AML-193 (cell line): ENCODE measurements at regions not wholly inside any gene's neighbourhood (a gene's known extent, or its start where the extent isn't known, plus 50 kb on each side); places are given as distances from the start of the nearest gene placed in this dataset.
"Not testable (repeated sequence)": the region's sequence is repeated elsewhere in the genome, so short reads cannot be mapped to it uniquely, and the experiment has no call there.

ENCODE experiments used
- DNase-seq, 2 experiments: peaks; one replicate each; lab custom pipeline; 2025; lab: John Stamatoyannopoulos, UW

DNA sequence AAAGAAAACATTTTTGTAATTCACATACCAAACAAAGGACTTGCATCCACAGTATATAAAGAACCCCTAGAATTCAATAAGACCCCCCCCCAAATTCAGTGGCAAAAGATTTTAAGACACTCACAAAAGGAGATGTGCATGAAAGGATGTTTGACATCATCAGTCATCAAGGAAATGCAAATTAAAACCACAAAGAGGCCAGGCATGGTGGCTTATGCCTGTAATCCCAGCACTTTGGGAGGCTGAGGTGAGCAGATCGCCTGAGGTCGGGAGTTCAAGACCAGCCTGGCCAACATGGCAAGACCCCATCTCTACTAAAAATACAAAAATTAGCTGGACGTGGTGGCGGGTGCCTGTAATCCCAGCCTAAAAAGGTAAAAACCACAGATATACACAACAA lies 61.3 kb downstream of the AIPL1 start:
- DNase-seq = not testable (repeated sequence)

DNA sequence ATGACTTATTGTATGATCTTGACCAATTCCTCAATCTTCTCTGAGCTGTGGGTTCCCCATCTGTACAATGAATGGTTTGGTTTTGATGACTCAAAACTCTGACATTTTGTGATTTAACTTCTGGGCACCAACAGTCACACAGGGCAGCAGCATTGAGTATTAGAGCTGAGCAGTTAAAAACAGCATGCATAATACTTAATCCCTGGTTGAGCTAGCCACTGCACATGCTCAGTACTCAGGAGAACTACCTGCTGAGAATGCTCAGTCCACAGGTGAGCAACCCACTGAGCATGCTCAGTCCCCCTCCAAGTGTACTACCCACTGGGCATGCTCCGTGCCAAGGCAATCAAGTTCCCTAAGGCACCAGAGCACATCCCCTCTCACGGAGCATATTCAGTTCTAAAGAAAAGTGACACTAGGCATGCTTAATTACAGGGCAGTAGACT lies 68.7 kb downstream of the AIPL1 start:
- no peak for DNase-seq

DNA sequence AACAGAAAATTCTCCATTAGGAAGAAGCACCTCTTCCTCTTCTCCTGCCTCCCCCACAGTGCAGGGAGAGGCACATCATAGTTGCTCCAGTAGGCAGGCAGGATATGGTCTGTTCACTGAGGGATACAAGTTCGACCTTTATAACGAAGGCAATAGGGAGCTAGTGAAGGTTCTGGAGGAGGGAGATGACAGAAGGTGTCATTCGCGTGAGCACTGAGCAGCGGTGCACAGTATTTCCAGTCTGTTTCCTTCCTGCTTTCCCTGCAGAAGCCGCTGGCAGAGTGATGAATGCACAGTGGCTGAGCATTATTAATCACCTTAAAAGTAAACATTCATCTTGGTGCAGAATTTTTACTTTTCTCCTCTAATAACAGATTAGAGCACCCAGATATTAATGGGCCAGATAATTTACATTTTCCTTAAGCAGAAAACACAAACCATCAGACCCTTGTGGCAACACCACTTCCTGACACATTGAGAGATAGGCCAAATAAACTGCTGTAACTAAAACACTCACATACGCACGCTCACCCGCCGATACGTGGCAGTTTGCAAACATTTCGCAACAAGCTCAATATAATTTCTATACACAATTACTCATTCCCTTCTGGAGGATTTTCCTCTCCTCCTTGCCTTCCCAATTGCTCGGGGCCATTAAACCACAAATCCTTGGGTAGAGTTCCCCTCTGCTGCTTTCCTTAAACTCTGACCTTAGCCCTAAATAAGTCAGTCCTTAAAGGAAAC lies 69.5 kb downstream of the AIPL1 start:
- no peak for DNase-seq

DNA sequence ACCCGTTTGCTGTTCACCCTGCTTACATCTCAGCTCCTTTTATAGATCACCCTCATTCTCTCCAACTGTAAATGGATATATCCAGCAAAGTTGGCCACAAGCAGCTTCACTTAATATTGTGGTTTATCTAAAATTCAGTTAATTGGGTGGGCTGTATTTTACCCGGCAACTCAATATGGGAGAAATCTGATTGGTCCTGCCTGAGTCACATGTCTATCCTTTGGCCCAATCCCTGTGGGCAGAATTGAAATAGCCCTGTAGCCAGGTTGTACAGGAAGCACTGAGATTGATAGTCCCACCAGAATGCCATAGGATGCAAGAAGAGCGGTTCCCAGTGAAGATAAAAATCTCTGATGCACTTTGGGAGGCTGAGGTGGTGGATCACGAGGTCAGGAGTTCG lies 73.2 kb downstream of the AIPL1 start:
- no peak for DNase-seq

DNA sequence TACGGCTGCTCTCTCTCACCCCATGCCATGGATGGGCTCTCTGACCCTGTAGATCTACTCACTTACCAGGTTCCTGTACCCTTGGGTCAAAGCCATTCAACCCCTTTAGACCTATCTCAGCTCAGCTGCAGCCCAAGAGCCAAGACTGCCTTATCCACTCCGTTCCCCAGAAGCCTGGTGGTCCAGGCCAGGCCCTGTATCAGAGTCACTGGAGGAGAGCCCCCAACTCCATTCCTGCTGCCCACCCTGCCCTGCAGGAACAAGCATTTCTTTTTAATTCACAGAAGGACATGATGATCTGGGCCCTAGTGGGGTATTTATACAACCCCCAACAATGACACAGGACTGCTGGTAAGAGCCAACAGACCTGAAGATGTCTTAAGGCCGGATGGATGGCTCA lies 76.8 kb downstream of the AIPL1 start:
- DNase-seq = no peak

DNA sequence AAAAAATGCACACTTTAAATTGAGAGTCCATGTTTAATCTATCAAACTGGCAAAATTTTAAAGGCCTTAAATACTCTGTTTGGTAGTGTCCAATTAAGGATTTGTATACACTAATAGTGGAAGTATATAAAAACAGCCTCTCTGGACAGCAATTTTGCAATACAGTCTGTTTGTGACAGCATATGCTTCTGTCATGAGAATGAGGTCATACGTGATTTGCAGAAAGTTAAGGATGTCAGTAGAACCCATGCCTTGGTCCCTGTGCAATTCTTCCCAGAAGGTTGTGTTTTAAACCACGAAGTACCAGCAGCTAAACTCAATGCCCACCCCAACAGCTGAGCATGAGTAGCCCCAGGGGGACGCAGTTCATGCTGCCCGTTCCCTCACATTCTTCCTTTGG lies 78.4 kb downstream of the AIPL1 start:
- DNase-seq = no peak

DNA sequence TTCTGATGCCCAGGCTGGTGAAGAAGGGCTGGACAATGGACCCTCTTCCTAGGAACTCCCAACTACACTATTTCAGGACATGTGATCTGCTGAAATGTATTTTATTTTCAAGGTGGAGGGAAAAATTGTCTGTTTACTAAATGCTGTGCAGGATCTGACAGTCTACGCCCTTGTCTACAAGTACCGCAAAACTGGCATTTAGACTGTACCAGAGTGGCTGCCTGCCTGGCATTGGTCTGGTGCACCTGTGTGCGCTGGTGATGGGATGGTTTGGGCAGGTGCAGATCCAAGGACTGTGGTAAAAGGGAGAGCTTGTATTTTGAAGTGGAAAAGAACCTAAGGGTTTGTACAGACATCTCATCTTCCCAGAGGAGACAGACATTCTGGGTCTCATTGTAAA lies 79.7 kb downstream of the AIPL1 start:
- no peak for DNase-seq

DNA sequence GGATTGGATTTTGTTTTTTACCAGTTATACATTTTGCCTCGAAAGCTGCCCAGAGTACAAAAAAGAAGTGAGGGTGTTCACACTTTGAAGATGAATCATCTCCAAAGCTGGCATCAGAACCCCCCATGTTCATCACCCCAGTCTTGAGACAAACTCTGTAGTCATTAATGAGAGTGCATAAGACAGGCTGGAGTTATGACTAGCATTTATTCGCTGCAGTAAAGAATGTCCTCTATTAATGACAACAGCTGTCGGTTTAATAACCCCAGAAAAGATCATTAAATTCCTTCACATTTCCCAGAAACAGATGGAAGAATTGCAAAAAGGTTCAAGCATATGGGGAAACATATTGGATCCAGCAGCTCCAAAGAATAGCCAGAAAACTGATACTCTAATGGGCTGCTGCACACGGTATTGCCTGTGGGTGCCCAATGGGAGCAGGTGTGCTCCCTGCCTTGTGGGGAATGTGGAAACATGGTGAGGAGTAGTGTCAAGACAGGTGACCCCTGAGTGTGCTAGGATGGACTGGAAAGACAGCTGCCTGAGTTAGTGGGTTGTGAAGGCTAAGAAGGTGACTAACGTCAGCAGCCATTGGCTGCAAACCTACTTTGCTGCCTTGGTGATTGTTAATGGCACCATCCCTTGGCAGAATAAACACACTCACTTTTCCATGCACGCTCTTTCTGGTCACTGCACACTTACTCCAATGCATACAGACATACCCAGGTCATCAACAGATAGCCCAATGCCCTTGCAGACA lies 81.9 kb downstream of the AIPL1 start:
- no peak for DNase-seq

DNA sequence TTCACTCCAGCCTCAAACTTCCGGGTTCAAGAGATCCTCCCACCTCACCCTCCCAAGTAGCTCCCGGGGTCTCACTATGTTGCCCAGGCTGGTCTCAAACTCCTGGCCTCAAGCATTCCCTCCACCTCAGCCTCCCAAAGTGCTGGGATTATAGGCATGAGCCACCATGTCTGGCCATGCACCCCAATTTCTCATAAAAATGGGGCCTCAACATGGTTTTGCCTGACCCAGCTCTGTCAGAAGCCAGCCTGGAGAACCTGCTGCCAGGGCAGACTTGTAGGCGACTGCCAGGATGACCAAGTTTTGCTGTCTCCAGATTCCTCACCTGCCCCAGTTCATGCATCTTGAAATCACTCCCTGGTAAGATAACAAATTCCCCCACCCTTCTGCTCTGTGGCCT lies 82.9 kb downstream of the AIPL1 start:
- DNase-seq = no peak

DNA sequence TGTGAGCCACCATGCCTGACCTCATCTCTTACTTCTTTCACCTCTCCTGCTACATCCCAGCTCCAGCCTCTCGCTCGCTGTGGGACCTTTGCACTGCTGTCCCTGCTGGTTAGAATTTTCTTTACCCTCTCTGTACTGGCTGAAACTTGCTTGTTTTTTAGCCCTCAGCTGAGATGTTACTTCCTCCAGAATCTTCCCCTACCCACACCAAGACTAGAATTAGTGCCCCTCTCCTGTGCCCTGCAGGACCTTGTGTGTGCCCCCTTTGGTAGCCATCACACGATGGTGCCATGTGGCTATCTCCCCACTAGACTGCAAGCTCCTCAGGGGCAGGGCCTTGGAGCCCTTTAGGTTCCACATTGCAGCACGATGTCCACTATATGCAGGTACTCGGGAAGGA lies 84.1 kb downstream of the AIPL1 start:
- DNase-seq = no peak

DNA sequence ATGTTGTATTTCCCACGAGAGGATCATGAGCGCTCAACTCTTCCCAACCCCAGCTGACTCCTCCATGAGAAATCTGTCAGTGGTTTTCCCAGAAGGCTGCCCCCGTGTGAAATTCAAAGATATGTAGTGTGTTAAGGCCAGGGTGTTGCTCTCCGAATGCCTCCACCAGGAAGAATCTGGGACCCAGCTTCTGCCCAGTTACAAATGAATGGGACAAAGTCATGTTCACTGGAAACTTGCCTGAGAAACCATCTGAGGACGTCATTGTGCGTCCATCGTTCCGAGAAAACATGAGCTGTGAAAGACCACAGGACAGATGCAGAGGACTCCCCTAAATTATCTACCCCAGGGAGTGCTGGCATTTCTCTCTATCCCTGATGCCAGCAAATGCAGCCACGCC lies 86.0 kb downstream of the AIPL1 start:
- no peak for DNase-seq

DNA sequence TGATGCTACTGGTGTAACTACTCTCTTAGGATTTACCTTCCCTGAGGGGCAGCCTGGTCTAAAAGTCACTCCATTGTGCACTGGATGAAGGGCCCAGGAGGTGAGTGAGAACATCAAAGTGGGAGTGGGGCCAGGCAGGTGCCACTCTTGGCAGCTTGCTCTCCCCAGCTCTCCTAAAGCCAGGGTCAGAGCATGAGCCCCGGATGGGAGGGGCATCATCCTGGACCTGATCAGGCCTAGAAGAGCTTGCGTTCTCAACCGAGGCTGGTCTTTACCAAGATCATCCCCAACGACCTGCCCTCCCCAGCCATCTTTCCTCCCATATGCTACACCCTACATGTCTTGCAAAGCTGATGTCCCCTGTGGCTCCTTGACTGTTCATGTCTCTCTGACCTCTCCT lies 87.1 kb downstream of the AIPL1 start:
- DNase-seq = no peak

DNA sequence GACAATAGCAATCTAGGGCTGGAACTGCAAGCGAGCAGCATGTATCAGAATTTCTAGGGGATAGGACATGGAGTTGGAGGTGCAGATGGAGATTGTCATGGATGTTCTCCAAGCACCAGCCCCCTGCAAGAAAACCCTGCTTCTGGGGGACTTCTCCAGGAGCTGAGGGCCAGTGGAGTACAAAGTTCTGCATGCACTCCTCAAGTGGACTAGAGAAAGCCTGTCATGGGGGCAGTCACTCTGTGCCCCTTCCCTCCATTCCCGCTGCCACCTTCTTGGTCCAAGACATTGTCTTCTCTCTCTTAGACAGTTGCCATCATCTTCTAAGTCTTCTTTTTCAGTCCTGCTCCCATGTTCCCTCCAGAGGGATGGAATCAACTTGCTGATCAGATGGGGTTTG lies 87.9 kb downstream of the AIPL1 start:
- DNase-seq = no peak

DNA sequence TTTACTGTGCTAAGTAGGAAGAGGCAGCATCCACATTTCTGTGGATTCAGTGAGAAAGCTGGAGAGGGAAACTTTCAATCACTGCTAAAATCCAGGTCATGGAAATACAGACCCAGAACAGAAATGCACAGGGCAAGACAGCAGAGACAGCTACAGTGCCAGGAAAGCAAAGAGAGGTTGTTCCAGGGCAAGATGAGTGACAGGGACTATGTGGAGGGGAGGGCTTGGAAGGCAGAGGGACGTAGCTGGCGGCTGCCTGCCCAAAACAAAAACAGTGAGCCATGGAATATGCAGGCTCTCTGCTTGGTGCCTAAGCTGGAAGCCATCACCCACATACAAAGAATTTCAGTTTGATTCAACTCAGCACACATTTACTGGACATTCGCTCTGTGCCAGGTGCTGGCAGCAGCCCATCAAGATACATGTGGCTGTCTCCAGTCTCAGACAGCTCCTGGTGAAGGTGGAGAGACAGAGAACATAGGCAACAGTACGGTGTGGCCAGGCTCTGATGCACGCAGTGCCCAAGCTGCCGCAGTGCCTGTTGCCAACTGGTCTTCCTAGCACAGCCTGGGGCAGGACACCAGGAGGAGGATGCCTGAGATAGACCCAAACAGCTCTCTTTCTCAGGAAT lies 88.7 kb downstream of the AIPL1 start:
- DNase-seq = no peak

DNA sequence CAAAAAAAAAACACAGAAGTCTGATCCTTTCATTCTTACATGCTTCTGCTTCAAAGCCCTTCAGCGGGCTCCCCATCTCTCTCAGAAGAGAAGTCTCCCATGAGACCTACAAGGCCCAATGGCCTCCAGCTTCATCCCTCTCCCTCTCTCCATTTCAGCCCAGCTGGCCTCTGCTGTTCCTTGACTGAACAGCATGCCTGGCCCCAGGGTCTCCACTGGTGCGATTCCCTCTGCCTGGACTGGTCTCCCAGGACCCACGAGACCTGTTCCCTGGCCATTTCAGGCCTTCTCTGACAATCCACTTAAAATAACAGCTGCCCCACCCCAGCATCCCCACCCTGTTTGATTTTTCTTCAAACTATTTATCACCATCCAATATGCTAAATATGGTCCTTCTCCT lies 91.2 kb downstream of the AIPL1 start:
- no peak for DNase-seq

DNA sequence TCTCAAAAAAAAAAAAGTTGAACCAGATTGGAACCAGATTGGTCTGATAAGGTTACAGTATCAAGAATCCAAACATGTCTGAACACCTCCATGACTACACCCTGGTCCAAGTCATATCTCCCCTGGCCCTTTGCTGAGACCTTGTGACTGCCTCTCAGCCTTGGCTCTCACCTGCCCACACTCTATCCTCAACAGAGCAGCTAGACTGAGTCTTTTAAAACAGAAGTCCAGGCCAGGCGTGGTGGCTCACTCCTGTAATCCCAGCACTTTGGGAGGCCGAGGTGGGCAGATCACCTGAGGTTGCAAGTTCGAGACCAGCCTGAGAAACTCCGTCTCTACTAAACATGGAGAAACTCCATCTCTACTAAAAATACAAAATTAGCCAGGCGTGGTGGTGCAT lies 91.7 kb downstream of the AIPL1 start:
- no peak for DNase-seq

DNA sequence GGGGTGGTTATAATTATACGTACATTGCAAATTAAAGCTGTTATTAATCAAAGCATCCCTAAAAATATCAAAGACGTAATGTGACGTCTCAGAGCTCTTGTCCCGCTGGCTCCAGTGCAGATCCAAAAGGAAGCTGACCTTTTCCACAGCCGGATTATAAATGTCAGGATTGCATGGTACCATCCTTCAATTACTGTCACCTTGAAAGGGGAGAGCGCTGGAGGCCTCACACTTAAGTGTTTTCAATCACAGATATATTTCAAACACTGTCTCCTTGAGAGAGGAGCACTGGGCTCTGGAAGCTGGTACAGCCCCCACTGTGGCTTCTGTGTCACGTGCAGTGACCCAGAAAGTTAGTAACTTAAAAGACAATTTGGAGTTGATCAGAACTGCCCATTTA lies 94.2 kb downstream of the AIPL1 start:
- DNase-seq = no peak

DNA sequence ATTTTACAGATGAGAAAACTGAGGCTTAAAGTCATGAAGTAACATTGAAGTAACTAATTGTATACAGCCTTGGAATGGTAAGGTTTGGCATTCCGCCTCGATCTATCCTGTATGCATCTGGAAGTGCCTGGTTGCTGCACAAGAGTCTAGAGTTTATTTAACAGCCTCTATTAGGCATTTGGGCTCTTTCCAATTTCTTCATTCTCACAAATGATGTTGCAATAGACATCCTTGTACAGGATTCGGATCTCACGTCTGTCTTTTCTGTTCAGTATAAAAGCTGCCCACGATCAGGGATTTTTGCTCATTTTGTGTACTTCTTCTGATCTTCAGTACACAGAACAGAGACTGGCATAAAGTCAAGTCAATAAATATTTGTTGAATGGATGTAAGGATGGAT lies 100.5 kb downstream of the AIPL1 start:
- no peak for DNase-seq

DNA sequence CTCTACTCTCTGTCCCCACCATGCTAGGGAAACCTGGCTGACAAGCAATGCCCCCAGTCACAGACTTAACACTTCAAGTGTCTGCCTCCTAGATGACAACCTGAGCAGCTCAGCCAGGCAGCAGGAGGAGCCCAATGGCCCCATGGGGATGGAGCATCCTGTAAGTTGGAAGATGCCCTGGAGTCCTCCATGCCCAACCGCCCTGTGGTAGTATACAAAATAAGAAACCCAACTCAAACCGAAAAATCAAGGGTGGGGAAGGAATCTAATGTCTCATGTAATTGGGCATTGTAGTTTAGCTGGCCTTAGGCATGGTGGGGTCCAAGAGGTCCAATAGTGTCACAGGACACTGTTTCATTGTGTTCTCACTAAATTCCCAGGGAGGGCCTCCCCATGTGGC lies 104.0 kb downstream of the AIPL1 start:
- DNase-seq = no peak

DNA sequence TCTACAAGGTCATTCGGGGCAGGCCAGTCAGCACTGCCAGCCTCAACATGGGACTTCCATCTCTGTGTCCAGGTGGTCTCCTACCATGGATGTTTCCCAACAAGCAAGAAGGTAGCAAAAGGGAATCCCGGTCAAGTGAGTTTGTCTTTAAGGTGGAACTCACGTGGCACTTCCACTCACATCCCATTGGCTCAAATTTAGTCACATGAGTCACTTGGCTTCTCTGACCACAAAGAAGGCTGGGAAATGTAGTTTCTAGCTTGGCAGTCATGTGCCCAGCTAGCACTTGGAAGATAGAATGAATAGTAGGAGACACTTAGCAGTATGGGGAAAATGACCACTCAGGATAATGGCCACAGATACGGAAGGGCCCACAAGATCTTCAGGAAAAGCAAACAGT lies 106.6 kb downstream of the AIPL1 start:
- no peak for DNase-seq

DNA sequence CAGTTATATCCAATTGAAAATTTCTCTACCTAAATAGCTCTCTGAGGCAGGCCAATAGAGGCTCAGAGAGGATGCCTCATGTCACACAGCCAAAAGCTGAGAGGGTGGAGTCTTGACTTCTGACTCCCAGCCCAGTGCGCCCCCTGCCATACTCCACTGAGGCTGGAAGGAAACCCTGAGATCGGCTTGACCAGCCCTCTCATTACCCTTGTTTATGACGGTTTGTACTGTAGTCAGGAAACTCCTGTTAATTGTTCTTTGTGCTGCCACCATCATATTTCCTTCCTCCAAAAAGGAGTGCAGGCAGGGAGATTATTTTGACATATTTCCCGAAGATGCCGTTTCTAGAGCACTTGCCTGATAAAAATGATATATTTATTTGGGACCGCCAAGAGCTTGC lies 107.9 kb downstream of the AIPL1 start:
- DNase-seq = no peak

DNA sequence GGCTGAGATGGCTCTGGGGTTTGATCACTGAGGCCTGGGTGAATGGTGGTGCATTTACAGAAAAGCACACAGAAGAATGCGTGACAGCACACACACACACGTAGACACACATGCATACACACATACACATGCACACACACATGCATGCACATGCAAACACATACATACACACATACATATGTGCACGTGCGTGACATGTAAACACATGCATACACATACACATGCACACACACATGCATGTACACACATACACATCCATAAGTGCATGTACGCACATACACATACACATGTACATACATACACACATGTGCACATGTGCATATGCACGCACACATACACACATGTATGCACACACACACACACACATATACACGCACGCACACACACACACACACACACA lies 108.4 kb downstream of the AIPL1 start:
- no peak for DNase-seq

DNA sequence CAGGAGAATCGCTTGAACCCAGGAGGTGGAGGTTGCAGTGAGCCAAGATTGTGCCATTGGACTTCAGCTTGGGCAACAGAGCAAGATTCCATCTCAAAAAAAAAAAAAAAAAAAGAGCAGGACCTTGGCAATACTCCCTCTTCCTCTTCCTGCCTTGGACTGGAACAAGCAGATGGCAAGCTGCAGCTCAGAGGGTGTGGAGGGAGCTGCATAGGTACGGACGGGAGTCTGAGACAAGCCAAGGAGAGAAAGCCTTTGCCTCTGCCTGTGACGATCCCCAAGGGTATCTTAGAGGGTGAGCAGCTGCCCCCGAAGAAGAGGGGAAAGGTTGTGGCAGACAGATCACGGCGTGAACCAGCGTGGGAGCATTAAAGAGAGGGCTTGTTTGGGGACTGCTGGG lies 109.2 kb downstream of the AIPL1 start:
- no peak for DNase-seq
